Middle frontal gyrus (tissue), 1 donor: ENCODE measurements at regions not wholly inside any gene's neighbourhood (a gene's known extent, or its start where the extent isn't known, plus 50 kb on each side); places are given as distances from the start of the nearest gene placed in this dataset.
"Not testable (repeated sequence)": the region's sequence is repeated elsewhere in the genome, so short reads cannot be mapped to it uniquely, and the experiment has no call there.

Experiments
- DNase-seq: peaks from one replicate; pipeline ENCODE4 v3.0.0-alpha.2; 2015; ENCODE audit warnings: low spot score; ENCODE audit errors: extremely low spot score

GRCh38 chr2:6196449-6196848 is 504.3 kb downstream of the SOX11 start:
- DNase-seq, result no peak

DNA sequence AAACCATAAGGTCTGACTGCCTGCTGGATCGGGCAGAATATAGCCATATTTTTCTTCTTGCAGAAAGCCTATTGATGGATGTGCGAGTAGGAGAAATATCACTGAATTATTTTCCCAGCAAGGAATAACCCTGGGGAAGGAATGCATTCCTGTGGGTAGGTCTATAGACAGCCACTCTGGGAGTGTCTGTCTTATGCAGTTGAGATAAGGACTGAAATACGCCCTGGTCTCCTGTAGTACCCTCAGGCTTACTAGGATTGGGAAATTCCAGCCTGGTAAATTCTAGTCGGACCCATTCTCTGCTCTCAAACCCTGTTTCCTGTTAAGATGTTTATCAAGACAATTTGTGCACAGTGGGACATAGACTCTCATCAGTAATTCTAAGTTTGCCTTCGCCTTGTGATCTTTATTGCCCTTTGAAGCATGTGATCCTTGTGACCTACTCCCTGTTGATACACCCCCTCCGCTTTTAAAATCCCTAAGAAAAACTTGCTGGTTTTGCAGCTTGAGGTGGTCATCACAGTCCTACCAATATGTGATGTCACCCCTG is 506.3 kb downstream of the SOX11 start:
- DNase-seq, result not testable (repeated sequence)

- DNase-seq, result no peak
These were observed 510.6 kb downstream of the SOX11 start for GRCh38 chr2:6202756-6203155.

GRCh38 chr2:6203291-6203959 is 511.2 kb downstream of the SOX11 start:
- DNase-seq, result no peak

DNA sequence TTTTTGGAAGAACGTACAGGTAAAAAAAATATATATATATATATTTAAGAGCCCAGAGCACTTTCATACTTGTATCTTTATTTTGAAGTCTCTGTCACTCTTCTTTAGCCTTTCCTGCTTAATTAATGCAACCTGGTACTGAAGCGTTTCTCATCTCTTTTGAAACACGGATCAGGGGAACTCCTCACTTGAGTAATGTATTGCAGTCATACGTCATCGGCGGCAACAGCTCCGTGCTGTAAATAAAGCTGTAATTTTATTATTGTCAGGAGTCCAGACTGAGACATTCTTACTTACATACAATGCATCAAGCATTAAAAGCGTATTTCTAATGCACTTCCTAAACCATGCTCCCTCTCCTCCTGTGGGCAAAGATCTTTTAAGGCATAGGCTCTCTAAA is 514.7 kb downstream of the SOX11 start:
- no peak for DNase-seq

DNA sequence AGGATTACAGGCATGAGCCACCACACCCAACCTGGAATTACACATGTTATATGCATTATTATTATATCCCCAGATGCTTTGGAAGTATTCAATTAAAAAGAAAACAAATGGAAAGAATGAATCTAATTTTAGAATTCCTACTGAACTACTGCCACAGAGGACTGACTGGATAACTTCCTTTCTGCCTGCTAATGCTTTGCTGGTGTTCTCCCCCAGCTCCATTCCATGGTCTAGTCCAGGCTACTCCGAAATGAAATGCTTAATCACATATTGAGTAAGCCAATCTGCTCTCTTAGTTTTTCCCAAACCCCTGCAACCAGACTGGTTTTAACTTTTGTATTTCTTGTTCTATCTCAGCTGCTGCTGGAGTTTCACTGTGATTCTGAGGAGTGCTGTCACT is 519.1 kb downstream of the SOX11 start:
- DNase-seq, result no peak

DNA sequence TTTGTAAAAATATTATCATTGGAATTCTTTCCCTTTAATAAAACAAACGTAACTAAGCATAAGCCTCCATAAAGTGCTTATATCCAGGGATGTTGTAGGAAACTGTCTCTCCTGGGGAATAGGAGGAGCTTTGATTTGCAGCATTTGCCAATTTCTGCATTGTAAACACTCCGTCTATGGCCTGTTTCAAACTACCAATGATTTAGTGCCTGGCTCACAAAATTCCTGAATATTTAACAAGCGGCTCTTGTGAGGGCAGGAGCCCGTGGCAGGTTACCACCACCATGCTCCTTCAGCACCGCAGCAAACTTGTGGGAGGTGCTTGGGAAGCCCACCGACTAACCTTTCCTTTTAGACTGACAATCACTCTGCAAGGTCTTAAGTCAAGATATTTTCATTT is 520.3 kb downstream of the SOX11 start:
- DNase-seq, result no peak

- no peak for DNase-seq
These were observed 521.0 kb downstream of the SOX11 start for GRCh38 chr2:6213056-6213780.

DNA sequence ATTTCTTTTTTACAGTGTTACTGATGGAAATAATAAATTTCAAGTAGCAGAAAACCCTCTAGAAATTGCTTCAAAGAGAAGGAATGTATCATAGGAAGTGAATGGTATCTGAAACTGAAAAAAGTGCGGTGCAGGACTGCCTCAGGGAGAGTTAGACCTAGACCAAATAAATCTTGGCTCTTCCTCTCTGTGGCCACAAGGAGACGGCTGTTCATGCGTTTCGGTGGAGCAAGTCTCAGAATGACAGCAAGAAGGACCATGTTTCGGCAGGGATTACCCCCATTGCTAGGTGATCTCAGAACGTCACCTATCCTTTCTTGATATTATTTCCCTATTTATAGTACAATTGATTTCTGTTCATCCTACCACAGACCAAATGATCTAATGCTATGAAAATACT is 522.3 kb downstream of the SOX11 start:
- DNase-seq, result no peak

GRCh38 chr2:6215053-6215452 is 522.9 kb downstream of the SOX11 start:
- no peak for DNase-seq

DNA sequence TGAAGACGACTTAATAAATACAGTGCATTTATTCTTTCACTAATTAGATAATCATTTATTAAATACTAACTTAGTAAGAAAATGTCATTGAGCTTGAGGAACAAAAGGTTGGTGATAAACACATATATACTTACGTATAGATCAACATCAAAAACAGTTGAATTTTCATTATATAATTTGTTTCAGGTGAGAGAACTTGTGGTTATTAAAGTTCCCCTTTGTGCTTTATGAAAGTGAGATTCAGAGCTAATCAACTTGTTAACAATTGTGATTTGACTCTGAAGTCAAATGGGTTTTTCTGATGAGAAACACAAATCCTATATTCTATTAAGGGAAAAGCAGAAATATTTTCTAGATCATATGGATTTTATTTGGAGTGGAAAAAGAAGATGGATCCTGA is 524.0 kb downstream of the SOX11 start:
- no peak for DNase-seq

- DNase-seq, result no peak
These were observed 526.7 kb downstream of the SOX11 start for GRCh38 chr2:6218926-6219325.

GRCh38 chr2:6219906-6220305 is 527.7 kb downstream of the SOX11 start:
- no peak for DNase-seq

DNA sequence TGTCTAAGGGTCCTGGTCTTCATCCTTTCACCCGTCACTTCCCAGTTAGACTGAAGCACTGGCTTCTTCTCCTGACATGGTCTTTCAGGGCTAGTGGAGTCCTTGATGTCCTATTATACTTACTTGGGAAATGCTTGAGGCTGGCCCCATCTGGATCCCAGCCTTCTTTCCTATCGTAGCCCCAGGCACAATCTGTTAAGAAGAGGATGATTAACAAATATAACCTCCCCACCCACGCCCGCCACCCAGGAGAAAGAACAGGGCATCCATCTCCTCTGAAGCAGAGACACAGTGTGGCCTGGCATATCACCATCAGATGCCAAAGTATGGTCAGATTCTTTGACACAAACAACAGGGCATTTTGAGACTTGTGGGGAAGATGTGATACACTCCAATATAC is 530.1 kb downstream of the SOX11 start:
- no peak for DNase-seq

- no peak for DNase-seq
These were observed 532.1 kb downstream of the SOX11 start for GRCh38 chr2:6224267-6224666.

- no peak for DNase-seq
These were observed 536.1 kb downstream of the SOX11 start for GRCh38 chr2:6228251-6228650.

- DNase-seq, result no peak
These were observed 539.0 kb downstream of the SOX11 start for GRCh38 chr2:6231166-6231565.

DNA sequence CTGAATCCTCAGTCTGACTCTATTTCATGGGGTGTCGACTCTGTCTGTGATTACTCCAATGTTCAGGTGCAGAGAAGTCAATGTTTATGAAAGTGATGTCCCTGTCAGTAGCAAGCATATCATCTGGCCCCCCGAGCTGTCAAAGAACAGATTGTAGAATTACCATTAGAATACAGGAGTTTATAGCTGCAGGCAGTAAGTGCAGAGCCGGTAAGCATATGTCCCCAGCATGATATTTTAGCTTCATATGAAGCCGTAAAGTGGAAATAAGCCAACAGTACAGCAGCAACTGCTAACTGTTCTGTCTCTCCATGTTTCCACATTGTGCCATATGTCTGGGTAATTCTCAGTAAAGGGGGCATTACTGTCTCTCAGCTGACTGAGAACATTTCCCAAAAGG is 541.8 kb downstream of the SOX11 start:
- no peak for DNase-seq

DNA sequence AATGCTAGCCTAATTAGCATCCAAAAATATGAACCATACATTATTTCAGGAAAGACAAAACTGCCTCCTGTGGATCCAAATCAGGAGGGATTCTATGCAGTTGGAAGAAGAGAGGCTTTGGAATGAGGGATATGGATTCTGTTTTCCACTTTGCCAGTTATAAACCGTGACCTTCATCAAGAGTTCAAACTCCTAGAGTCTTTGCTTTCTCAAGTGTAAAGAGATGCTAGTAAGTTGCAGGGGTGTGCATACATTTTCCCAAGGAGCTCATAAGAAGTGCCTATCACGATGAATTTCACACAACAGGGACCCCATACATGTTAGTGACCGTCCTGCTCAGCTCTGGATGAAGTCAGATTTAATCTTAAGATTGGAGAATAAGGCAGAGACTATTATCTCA is 542.5 kb downstream of the SOX11 start:
- DNase-seq, result no peak

GRCh38 chr2:6236317-6236716 is 544.1 kb downstream of the SOX11 start:
- no peak for DNase-seq

GRCh38 chr2:6237039-6237660 is 545.0 kb downstream of the SOX11 start:
- DNase-seq, result no peak

DNA sequence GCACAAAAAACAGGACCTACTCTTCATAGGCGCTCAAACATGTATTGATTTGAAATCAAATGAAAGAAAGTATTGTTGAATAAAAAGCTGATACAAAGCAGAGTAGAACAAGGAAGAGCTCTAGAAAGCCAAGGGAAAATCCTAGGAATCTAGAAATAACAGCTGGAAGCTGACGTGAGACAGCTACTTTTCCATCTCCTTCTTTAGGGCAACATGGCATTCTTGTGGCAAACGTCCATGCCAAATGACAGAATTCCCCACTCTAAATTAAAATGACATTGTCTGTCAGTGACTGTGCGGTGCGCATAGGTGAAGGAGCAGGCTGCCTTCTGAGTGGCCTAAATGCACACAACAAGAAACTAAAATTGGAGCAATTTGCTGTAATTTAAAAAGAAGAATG is 557.4 kb downstream of the SOX11 start:
- no peak for DNase-seq
